AG09309 (cell line): ENCODE measurements at regions not wholly inside any gene's neighbourhood (a gene's known extent, or its start where the extent isn't known, plus 50 kb on each side); places are given as distances from the start of the nearest gene placed in this dataset.

Experiments used
- DNase-seq: peaks from one replicate; pipeline ENCODE4 v3.0.0-alpha.2; 2010; ENCODE audit warnings: low read depth
- H3K4me3 ChIP-seq: 2 replicates; pipeline ENCODE4 v1.5.1; 2011; ENCODE audit warnings: mild to moderate bottlenecking, low read depth, low read length, moderate library complexity; ENCODE audit not compliant: control insufficient read depth
- TF ChIP-seq, protein P1 (sequence below): IDR thresholded peaks from 2 replicates; pipeline ENCODE4 v1.5.1; 2011; ENCODE audit warnings: mild to moderate bottlenecking, low read depth, low read length, inconsistent platforms; ENCODE audit not compliant: insufficient read depth, control insufficient read depth; ENCODE audit errors: missing control alignments

DNA sequence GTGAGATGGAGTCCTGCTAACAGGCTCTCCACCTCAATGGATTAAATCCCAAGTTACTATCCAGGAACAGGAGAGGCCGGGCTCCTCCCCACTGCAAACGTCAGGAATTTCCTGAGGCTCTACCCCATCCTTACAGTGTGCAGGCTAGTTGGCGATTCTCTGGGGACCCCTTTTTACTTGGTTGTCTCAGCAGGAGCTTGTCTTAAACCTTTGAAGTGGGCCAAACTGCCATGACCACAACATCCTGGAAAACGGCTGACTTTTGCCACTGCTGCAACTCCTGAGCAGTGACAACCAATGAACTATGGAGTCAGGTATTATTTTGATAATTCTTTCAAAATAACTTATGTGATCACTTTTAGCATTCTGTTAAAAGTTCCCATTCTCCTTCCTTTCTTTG lies 440.9 kb upstream of the CCDC54 start:
- H3K4me3 ChIP-seq = no peak overlapping the region
- TF ChIP-seq, protein P1, sequence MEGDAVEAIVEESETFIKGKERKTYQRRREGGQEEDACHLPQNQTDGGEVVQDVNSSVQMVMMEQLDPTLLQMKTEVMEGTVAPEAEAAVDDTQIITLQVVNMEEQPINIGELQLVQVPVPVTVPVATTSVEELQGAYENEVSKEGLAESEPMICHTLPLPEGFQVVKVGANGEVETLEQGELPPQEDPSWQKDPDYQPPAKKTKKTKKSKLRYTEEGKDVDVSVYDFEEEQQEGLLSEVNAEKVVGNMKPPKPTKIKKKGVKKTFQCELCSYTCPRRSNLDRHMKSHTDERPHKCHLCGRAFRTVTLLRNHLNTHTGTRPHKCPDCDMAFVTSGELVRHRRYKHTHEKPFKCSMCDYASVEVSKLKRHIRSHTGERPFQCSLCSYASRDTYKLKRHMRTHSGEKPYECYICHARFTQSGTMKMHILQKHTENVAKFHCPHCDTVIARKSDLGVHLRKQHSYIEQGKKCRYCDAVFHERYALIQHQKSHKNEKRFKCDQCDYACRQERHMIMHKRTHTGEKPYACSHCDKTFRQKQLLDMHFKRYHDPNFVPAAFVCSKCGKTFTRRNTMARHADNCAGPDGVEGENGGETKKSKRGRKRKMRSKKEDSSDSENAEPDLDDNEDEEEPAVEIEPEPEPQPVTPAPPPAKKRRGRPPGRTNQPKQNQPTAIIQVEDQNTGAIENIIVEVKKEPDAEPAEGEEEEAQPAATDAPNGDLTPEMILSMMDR = no peak
- DNase-seq = no peak

GRCh38 chr3:106942051-106942450 lies 435.2 kb upstream of the CCDC54 start:
- H3K4me3 ChIP-seq = no peak overlapping the region
- DNase-seq = no peak
- TF ChIP-seq, protein P1 = no peak

DNA sequence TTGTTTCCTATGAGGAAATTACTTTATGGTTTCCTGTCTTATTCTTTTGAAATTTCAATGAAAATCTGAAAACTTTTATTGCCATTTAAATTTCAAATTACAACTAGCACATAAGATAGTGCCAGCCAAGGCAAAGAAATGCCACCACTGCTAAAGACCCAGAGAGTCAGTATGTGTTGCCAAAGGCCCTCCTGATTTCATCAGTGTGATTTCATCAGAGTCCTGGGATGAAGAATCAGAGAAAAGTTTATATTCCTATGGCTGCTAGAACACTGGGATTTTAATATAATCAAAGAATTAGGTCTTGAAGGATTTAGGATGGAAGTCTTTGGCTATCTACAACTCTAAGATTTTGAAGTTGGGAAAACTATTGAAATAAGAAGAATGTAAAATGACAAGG lies 434.2 kb upstream of the CCDC54 start:
- TF ChIP-seq, protein P1 = no peak
- H3K4me3 ChIP-seq = no peak overlapping the region
- DNase-seq = no peak

- TF ChIP-seq, protein P1 = no peak
- peak; percentile 43 for DNase-seq
- no peak overlapping the region for H3K4me3 ChIP-seq
These were observed 431.8 kb upstream of the CCDC54 start for GRCh38 chr3:106945435-106945834.

- TF ChIP-seq, protein P1 = no peak
- no peak overlapping the region for H3K4me3 ChIP-seq
- no peak for DNase-seq
These were observed 430.4 kb upstream of the CCDC54 start for GRCh38 chr3:106946866-106947265.

GRCh38 chr3:106957029-106957428 lies 420.2 kb upstream of the CCDC54 start:
- DNase-seq = no peak
- TF ChIP-seq, protein P1 = no peak
- H3K4me3 ChIP-seq = no peak overlapping the region

GRCh38 chr3:106962993-106963392 lies 414.2 kb upstream of the CCDC54 start:
- TF ChIP-seq, protein P1 = no peak

More at GRCh38 chr3:106962993-106963392, 414.2 kb upstream of the CCDC54 start:
- DNase-seq = no peak
- H3K4me3 ChIP-seq = no peak overlapping the region
